GM21737 (cell line): ENCODE measurements at regions not wholly inside any gene's neighbourhood (a gene's known extent, or its start where the extent isn't known, plus 50 kb on each side); places are given as distances from the start of the nearest gene placed in this dataset.

Experiments
- ATAC-seq: cut with Tn5 transposase; IDR thresholded peaks from one replicate; pipeline ENCODE4 v1.9.1; 2021; ENCODE audit warnings: mild to moderate bottlenecking, moderate library complexity; ENCODE audit not compliant: unreplicated experiment

DNA sequence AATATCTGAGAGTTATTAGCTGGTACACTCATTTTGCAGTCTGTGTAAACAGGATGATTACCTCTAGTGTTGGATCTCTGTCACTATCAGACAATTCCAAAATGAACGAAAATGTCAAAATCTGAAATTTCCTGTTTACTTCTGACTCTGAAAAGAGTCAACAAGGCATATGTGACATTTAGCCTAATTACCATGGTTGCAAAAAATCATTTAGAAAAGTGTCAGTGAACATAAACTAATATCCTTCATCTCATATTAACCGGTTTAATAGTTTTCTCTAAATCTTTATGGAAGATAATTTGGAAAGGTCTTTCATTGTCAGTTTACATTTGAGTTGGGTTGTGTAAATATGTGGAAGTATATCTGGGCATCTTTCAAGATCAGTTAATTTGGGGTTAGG, 431.8 kb upstream of the HSF2 start:
- no peak for ATAC-seq

DNA sequence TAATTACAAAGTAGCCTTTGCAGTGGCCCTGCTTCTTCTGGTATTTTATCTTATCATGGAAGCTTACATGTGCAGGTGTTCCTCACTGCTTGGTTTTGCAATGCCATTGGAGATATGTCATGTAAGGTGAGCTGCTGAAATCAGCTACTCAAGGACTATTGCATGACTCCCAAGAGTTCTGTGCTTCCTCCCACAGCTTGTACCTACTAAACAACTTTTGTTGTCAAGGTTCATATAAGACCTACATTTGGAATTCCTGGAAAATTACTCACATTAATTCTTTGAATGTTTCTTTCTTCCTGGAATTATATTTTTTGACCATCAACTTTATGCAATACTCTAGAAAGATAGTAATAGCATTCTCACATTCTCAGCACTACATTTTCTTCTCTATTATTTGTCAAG, 427.5 kb upstream of the HSF2 start:
- ATAC-seq, result no peak

DNA sequence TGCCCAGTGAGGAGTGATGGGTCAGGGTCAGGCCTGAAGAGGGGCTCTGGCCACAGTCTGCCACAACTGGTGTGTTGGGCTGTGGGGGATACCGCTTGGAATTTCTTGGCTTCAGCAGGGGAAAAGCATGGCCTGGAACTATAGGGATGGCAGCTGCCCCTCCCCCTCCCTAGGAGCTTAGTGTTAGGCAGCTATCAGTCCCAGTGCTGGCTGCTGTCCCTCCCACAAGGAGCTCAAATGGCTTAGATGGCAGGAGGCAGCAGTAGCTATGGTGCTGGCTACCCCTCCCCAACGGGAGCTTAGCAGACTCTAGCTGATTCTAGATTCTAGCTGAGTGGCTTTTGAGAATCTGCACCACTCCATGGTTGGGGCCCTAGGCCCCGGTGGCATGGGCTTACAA, 414.5 kb upstream of the HSF2 start:
- ATAC-seq, result no peak

DNA sequence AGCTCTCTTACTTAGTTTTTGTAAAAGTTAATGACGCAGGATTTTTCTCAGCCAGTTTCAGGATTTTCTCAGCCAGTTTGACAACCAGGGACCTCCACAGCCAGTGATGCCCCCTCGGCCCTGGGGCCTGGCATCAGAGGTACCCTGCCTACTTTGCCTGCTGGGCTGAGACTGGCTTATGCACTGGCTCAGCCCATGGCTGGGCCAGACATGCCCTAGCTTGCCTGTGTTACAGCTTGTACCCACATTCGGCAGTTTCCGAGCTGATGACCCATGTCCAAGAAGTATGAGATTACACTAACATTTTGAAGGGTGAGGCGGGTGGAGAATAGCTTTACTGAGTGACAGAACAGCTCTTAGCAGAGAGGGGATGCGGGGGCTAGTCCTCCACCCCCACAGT, 406.1 kb upstream of the HSF2 start:
- no peak for ATAC-seq

DNA sequence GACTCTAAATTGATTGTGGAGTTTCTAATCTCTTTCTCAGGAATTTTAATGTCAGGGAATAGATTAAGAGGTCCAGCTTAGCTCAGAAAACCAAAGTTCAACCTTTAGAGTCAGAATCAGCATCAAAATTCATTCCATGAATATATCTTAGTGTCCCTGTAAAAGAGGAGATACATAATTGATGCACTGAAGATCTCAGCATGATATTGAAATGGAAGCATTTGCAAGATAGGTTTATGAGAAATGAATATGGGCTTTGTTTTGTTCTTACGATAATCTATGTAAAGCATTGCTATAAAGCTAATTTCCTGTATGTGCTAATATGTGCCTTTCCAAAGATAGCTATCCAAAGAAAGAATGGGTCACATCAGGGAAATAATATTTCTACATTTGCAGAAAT, 404.5 kb upstream of the HSF2 start:
- ATAC-seq, result no peak

DNA sequence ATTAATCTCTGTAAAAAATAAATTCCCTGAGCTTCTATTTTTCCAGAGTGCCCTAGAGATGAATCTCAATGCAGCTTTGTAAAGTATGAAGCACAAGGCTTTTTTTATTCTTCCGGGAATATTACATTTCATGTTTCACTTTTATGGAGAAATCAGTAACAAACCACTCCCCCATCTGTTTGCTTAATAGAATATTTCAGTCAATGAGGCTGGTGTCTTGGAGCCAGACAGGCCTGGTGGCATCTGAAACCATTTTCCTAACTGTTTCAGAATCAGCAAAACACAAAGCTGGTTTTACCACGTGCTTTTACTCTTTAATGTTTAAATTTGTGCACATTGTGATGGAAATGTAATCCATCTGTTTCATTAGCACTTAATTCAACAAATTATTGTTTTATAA, 400.8 kb upstream of the HSF2 start:
- ATAC-seq, result no peak

DNA sequence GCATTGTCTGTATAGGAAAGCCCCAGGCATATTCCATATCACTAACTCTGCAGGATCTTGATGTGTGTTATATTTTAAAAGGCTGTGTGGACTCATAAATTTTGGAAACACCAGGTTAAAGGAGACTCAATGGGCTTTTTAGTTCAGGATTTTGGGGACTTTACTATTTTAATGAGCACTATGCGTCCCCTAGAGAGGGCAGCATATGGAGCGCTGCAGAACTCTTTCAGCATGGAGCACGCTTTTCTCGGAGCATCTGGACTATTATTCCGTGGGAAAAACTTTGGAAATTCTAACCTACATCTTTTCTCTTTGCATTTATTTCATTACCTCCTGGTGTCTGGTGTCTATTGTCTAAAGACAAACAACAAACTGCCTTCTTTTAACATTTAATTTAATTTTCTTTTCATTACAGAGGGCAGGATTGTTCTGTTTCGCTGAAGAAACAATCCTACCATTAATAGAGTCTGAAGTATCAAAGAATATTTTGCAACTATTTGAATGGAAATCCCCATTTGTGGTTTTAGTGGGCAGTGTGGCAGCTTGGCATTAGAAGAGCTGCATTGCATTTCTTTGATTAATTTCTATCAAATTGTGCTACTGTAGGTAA, 399.9 kb upstream of the HSF2 start:
- ATAC-seq, result no peak

DNA sequence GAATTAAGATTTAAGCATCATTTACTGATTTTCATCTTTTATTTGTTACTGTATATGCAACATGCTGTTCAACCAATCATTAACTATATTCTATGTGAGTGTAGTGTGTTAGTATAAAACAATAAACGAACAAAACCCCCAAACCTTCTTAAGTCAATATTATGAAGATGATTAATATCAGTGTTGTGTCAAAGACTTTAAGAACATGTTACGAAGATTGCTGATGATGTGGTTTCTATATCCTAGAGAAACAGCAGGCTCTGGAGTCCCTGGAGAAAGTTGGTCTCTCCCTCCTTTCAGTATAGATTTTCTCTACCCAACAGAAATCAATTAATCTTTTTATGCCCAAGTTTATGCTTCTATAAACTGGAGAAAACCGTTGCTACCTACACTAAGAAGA, 393.8 kb upstream of the HSF2 start:
- no peak for ATAC-seq

DNA sequence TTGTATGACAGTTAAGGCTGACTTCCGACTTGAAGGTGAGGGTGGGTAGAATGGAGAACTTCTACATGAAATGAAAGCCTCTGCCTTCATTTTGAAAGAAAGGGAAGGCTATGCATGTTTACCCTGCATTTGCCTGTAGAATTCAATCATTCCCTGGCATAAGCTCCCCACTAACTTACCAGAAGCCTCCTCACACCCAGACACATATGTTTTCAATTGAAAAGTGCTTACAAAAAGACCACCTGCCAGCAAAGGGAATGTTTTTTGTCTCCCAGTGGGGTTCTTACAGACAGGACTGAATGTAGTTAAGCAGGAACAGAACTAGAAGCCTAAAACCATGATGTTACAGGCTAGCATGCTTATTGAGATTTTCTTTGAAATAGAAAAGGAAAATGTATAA, 392.1 kb upstream of the HSF2 start:
- ATAC-seq, result no peak

DNA sequence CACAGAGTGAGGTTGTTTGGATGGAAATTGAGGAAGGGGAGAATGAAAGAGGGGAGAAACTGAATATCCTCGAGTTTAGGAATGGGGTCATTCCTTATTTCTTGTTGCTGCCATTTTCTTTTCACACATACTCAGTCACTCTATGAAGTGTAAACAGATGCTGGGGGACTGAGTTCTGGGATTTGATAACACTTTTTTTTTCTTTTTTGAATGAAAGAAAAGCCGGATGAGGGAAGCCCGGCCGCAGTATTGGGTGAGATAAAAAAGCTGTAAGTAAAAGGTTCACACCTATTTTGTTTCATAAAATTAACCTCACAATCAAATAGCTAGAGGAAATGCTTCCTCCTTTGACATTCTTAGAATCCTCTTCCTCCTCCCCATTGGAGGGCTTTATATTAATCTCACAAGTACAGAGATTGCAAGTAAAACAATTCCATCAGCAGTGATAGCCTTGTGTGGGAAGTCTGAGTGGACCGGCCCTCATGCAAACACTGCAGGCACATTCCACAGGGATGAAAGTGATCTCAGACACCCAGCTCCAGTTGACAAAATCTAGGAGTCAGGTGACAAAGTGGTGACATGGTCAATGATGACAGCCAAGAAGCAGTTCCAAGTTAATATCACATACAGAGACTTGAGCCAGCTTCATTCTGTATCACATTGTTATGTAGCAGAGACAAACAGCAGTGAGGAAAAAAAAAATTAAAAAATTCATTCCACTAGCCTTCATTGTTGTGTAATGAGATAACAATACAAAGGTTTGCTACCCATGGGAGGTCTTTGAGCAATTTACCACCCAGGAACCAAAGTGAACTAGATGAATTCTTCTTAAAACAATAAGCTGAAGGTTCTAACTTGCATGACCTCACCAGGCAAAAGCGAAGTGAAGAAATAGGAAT, 391.1 kb upstream of the HSF2 start:
- ATAC-seq, result no peak

DNA sequence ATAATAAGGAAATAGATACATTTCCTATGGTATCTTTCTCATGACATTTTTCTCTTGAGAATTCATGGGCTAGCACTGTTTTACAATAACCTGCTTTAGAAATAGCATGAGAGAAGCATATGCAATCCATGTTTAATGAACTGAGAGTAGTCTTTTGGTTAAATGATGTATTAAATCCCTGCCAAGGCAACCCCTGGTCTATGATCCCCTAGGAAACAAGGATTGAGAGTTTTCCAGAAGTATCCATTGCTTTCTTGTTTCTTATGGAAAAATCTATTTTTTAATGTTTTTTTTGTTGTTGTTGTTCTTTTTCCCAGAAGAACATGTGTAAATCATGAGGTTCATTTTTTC, 390.5 kb upstream of the HSF2 start:
- no peak for ATAC-seq

DNA sequence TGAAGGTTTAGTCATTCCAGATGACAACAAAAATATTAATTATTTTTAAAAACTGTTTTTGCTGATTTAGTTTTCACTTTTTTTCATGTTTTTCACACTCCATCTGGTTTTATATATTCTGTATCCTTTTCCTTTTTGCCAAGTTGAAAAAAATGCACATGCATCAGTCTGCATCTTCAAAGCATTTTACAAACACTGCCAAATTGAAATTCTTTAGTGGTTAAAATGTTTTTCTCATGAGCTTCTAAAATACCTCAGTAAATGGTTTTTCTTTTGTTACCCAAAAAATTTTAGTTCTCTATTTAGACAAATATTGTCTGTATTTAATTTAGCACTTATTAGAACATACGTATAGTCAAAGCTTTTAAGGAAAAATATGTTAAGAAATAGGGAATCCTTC, 386.9 kb upstream of the HSF2 start:
- ATAC-seq, result no peak

DNA sequence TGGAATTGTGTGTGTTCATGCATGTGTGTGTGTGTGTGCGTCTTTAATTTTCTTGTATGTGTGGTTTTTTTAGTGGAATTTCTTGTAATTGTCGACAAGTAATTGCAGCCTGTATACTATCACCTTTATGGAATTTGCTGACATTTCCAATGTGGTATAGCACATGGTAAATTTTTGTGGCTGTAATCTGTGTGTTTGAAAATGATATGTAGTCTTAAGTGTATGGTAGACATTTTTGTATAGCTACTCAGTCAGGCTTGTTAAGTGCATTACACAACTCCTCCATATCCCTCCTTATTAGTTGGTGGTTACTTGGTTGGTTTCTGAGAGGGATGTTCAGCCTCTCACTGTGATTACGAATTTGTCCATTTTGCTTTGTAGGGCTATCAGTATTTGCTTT, 384.5 kb upstream of the HSF2 start:
- no peak for ATAC-seq

DNA sequence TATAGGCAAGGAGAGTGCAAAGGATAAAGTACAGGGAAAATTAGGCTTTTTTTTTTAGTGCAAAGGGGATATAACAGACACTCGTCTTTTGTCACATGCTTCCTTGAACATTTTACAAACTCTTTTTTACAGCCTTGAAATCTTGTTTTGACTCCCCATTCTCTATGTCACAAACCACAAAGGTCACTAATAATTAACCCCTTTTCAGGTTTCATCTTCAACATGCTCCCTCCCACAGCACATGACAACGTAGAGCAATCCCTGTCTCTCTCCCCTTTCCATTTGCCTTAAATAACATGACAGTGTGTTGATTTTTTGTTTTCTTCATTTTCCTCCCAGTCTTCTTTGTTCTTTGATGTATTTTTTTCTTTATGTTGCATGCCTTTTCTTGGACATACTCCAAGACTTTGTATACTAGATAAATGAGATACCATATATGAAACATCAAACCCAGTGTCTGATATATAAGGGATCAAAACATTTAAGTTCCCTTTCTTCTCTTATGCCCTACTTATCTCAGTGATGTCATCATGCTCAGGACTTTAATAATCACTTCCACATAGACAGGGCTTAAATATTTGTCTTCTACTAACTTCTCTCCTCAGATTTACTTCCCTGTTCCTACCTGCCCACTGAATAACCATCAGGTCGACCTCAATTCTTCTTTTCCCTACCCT, 378.7 kb upstream of the HSF2 start:
- ATAC-seq, result peak; percentile 98

DNA sequence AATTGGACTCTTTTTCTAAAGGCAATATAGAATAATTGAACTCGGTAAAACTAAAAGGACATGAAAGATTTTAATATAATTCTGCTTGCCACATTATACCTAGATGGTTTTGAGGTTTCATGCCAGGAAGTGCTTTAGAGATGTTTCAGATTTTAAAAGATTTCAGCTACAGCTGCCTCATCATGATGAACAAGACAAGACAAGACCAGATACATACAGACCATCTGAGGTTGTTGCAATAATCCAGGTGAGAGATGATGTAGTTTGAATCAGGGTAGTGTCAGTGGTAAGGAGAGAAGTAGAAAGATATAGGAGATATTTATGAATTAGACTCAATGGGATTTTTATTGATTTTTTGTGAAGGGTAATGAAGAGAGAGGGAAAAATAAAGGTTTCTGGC, 374.3 kb upstream of the HSF2 start:
- ATAC-seq, result no peak

DNA sequence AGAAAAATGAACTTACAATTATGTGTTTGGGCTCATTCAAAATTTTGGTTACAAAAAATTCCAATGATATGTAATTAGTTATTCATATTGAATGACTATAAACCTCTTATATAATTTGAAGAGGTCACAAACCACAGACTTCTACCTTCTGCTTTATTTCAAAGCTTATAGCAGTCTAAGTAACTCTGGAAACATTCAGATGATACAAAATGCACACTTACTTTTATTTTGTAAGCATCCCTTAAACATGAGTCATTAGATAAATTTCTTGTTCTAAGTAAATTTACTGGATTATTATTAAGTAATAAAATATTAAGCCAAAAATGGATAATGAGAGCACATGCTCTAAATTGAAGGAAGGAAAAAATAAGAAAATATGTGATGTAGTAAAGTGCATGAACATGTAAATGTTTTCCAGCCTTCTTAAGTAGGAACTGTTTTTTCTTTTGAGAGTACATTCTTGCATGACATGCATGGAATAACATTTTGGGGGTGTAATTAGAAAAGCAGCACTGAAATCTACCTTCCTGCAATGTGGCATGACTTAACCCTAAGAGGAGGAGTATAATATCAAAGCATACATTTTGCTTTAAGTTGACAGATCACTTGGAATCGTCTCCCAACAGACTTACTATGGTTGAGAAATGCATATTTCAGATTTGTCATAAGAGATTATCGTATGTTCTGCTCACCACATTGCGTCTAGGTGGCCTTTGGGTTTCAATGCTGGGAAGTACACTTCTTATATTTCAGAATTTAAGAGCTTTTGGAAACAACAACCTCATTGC, 372.7 kb upstream of the HSF2 start:
- no peak for ATAC-seq

DNA sequence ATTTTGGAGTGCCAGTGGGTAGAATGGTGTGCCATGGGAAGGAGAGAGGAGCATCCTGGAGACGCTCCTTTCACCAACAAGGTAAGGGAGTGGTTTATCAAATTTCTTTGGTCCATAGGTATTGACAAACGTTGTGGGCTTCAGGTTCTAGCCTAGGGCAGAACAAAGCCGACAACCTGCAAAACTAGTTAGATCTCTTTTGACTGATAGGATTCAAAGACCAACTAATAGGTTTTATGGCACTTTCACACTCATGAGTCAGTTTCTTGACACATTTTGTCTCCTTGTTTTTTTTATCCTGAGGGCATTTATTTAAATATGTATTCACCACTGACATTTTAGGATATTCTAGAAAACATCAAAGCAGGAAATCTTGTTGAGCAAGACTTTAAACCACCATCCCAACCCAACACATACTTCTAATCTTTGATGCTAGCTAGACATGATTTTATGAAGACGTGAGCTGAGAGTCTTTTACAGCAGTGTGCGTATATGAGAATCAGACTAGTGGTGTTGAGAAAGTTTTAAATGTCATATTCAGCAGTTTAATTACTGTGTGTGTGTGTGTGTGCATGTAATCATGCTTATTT, 370.4 kb upstream of the HSF2 start:
- ATAC-seq, result no peak

DNA sequence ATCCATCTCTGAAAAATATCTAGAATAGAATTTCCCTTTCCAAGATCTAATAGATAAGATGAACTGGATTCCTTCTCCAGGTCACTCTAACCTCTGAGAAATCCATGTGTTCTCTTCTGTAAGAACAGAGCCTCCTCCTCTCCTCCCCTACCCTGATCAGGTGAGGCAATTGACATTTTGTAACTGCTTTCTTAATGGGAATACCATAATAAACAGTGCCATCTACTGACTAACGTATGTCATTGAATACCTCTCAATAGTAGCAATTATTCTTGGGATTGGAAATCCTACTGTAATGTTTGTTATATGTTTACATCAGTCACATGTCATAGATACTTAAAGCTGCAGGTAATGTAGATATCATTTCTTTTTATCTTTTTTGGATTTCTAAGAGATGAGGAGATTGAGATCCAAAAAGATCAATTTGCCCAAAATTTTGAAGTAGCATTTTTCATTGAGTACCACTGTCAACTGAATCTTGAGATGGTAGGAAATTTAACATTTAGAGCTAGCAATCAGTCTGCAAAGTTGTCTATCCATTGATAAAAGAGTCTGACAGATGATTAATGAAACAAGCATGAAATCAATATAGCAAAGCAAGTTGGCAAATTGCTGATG, 365.8 kb upstream of the HSF2 start:
- peak; percentile 89 for ATAC-seq

DNA sequence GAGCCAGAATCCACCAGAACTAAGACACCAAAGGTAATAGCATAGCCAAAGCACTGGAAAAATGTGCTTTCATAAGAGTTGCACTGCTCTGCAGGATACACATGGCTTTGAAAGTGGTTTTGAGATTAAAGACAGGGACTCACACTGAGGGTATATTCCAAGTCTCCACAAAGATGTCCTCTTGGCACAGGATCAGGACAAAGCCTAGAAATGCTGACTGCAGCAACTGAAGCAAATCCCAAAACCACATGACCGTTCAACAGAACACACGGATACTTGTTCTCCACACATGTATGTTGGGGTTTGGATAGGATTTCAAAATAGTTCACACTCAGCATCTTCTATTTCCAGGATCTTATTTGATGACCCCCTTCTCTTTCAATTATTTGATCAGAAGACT, 364.3 kb upstream of the HSF2 start:
- no peak for ATAC-seq

DNA sequence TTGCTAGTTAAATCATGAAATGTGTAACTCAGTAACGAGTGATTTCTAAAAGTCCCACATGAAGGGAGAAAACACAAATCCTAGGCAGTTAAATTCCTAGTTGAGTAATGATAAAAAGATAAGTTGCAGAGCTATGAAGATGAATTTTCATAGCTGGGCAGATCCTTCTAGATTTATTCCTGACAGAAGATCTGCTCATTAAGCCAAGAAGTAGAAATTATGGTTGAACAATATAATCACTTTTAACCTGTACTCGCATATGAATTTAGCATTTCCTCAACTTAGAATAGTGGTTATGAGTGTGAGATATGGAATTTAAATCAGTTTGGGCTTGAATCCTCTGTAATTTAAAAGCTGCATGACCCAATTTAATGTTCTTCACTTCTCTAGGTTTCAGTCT, 359.2 kb upstream of the HSF2 start:
- no peak for ATAC-seq

DNA sequence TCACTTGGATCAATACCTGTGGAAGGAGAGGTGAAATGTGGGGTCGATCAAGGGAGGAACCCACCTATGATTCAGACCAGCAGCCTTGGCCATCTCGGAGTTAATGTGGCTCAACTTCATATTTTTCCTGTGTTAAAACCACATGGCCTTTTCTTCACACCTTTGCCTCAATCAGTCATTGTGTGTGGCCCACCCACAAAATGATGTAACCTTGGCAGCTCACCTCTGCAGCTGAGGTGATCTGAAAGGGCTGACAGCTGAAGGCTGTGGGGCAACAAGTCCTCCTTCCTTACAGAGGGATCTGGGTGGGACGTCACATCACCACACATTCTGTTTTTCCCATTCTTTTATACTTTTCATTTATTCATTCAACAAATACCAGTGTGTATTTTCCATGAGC, 357.1 kb upstream of the HSF2 start:
- ATAC-seq, result no peak
